ENCODE measurements at regions not wholly inside any gene's neighbourhood (a gene's known extent, or its start where the extent isn't known, plus 50 kb on each side); places are given as distances from the start of the nearest gene placed in this dataset.

DNA sequence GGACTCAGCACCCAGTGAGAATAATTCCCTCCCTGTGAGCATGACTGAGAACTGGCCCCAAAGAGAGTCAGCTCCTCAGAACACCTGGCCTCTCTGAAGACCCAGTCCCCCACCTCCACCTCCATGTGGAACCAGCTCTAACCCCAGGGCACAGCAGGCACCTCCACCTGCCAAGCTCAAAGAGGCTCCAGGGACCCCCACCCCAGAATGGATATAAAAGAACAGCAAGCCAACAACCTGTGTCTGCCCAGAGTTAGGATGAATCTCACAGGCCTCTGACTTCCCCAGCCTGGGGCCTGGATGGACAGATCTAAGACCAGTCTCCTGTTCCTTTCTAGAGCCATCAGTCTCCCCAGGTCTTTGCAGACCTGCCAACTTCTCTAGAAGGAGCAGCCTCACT, 498.5 kb downstream of the EIPR1 start:
- DNase-seq = no peak
- intact Hi-C loops (cut with DNase I) = no loop called here
- Histone ChIP-seq H3K9me3 (peaks cover 0 to 5% (median 0%) of the 10 kb centered on the region in 3 donors), H3K27ac (no peak overlapping the region), H3K4me3 (no peak overlapping the region), H3K27me3 (no peaks in the 10 kb centered on the region), H3K4me1 (no peaks in the 10 kb centered on the region), H3K36me3 (replicated peaks in 1 of 2; ENCODE audit: insufficient read depth in 1 of 2, low read depth in 2 of 2) (no peaks in the 10 kb centered on the region)
- no peak for TF ChIP-seq POLR2A (IDR thresholded peaks at IDR 0.05)
- TF ChIP-seq, protein P1, sequence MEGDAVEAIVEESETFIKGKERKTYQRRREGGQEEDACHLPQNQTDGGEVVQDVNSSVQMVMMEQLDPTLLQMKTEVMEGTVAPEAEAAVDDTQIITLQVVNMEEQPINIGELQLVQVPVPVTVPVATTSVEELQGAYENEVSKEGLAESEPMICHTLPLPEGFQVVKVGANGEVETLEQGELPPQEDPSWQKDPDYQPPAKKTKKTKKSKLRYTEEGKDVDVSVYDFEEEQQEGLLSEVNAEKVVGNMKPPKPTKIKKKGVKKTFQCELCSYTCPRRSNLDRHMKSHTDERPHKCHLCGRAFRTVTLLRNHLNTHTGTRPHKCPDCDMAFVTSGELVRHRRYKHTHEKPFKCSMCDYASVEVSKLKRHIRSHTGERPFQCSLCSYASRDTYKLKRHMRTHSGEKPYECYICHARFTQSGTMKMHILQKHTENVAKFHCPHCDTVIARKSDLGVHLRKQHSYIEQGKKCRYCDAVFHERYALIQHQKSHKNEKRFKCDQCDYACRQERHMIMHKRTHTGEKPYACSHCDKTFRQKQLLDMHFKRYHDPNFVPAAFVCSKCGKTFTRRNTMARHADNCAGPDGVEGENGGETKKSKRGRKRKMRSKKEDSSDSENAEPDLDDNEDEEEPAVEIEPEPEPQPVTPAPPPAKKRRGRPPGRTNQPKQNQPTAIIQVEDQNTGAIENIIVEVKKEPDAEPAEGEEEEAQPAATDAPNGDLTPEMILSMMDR (IDR thresholded peaks at IDR 0.05) = no peak
- ATAC-seq = no peak

GRCh38 chr2:2877427-2877826, 500.2 kb downstream of the EIPR1 start:
- no peak overlapping the region for H3K27ac ChIP-seq
- H3K36me3 ChIP-seq (replicated peaks in 1 of 2; ENCODE audit: insufficient read depth in 1 of 2, low read depth in 2 of 2) = no peaks in the 10 kb centered on the region
- TF ChIP-seq, protein P1 (IDR thresholded peaks at IDR 0.05) = no peak
- TF ChIP-seq POLR2A (IDR thresholded peaks at IDR 0.05) = no peak
- H3K4me3 ChIP-seq = no peak overlapping the region
- WGBS, 2 donors = 58 to 64% methylated on average over 12 to 13 of the region's 13 CpGs
- no peaks in the 10 kb centered on the region for H3K4me1 ChIP-seq
- intact Hi-C loops (cut with DNase I) = no loop called here
- ATAC-seq (no peak), DNase-seq (no peak)
- peaks cover 0 to 4% (median 0%) of the 10 kb centered on the region in 3 donors for H3K9me3 ChIP-seq
- H3K27me3 ChIP-seq = no peaks in the 10 kb centered on the region

DNA sequence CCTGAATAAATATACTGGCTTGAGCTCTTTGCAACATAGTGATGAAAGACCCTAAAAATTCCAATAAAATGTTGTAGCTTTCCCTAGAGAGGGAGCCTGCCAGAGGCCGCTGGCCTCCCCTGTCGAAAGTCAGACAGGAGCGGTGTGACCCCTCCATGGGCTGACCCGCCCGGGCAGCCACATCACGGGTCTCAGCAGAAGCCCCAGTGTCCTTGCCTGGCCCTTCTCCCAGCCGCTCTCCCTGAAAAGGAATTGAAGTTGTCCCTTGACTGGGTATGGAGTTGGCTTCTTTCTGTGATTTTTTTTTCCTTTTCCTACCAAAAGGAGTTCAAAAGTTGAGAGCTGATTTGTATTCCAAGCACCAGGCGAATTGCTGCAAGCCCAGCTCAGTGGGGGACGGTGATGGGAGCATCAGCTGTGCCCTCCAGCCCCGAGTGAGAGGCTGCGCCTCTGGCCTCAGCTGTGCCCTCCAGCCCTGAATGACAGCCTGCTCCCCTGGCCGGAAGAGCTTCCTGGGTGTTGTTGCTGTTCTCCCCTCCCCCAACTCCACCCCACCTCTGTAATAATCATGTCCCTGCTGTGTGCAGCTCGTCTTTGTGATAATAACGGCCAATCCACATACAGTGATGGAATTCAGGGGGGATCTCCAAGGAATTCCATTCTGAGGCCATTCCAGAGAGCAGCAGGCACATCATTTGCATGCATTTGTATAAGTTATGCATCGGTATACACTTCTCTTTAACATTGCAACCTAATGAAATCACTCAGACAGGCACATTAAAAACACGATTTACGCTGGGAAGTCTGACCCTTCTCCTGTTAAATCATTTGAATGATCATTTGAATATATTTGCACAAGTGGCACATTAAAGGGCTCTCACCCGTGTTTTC, 501.0 kb downstream of the EIPR1 start:
- no peak for ATAC-seq
- WGBS, 2 donors = 73 to 74% methylated on average over 17 to 18 of the region's 18 CpGs

DNA sequence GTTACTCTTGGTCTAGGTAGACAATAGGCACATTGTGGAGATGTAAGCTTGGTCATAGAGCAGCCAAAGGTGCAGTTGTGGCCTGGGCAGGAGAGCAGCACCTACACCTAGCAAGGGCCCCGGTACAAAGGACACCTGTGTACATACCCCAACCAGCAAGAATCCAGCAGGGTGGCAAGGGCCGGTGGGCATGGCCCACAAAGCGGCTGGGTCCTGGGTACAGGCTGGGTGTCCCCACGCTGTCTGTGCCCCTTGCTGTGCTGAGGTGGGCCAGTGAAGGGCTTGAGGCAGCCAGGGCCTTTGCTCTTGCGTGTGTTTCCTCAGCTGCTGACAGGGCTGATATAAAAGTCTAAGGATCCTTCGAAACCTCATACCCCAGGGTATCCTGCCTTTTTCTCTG, 501.8 kb downstream of the EIPR1 start:
- Histone ChIP-seq H3K9me3 (no peaks in the 10 kb centered on the region), H3K4me3 (no peak overlapping the region), H3K4me1 (no peaks in the 10 kb centered on the region), H3K27me3 (no peaks in the 10 kb centered on the region), H3K27ac (no peak overlapping the region), H3K36me3 (replicated peaks in 1 of 2; ENCODE audit: insufficient read depth in 1 of 2, low read depth in 2 of 2) (no peaks in the 10 kb centered on the region)
- TF ChIP-seq, protein P1 (IDR thresholded peaks at IDR 0.05) = no peak
- no peak for TF ChIP-seq POLR2A (IDR thresholded peaks at IDR 0.05)
- WGBS, 2 donors = 80 to 91% methylated on average over 6 of the region's 6 CpGs
- ATAC-seq (no peak), DNase-seq (no peak)
- intact Hi-C loops (cut with DNase I) = no loop called here

More for the DNA sequence above, 501.0 kb downstream of the EIPR1 start:
- H3K27me3 ChIP-seq = no peaks in the 10 kb centered on the region
- H3K9me3 ChIP-seq = no peaks in the 10 kb centered on the region
- no peak overlapping the region for H3K27ac ChIP-seq
- H3K36me3 ChIP-seq (replicated peaks in 1 of 2; ENCODE audit: insufficient read depth in 1 of 2, low read depth in 2 of 2) = no peaks in the 10 kb centered on the region
- TF ChIP-seq POLR2A (IDR thresholded peaks at IDR 0.05) = no peak
- TF ChIP-seq, protein P1 (IDR thresholded peaks at IDR 0.05) = no peak
- H3K4me1 ChIP-seq = no peaks in the 10 kb centered on the region
- DNase-seq = no peak
- H3K4me3 ChIP-seq = no peak overlapping the region
- intact Hi-C loops (cut with DNase I) = no loop called here

DNA sequence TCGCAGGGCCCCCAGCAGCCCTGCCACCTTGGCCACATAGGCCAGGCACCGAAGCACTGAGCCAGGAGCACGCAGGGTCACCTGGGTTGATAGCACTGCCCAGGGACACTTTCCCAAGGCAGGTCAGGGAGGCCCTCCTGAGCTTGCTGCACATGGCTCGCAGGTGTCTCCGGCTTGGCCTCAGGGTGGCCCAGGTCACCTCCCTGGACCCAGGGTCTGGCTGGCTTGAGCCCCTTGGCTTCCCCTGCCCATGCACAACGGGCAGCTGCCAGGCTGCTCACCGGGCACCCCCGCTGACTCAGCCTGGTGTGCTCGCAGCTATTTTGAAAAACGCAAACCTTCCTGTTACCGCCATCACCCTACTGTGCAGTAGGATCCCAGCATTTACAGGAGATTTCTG, 502.3 kb downstream of the EIPR1 start:
- no peak overlapping the region for H3K4me3 ChIP-seq
- WGBS, 2 donors = 87 to 89% methylated on average over 5 to 11 of the region's 11 CpGs
- intact Hi-C loops (cut with DNase I) = no loop called here
- H3K27ac ChIP-seq = no peak overlapping the region
- DNase-seq (no peak), ATAC-seq (no peak)
- H3K9me3 ChIP-seq = no peaks in the 10 kb centered on the region
- H3K36me3 ChIP-seq (replicated peaks in 1 of 2; ENCODE audit: insufficient read depth in 1 of 2, low read depth in 2 of 2) = no peaks in the 10 kb centered on the region
- TF ChIP-seq POLR2A (IDR thresholded peaks at IDR 0.05) = no peak
- TF ChIP-seq, protein P1 (IDR thresholded peaks at IDR 0.05) = no peak
- no peaks in the 10 kb centered on the region for H3K4me1 ChIP-seq
- H3K27me3 ChIP-seq = no peaks in the 10 kb centered on the region

Measured in body of pancreas (tissue), 4 donors.